NCI-H2196 (cell line): ENCODE measurements at regions not wholly inside any gene's neighbourhood (a gene's known extent, or its start where the extent isn't known, plus 50 kb on each side); places are given as distances from the start of the nearest gene placed in this dataset.

Experiments used
- DNase-seq: peaks from one replicate; lab custom pipeline; 2025; ENCODE audit not compliant: unreplicated experiment; lab: John Stamatoyannopoulos, UW

GRCh38 chrX:39458779-39459178 is 639.0 kb downstream of the BCOR start:
- no peak for DNase-seq

- DNase-seq, result no peak
These were observed 638.6 kb downstream of the BCOR start for GRCh38 chrX:39459204-39459603.

GRCh38 chrX:39459952-39460351 is 637.8 kb downstream of the BCOR start:
- peak; percentile 60 for DNase-seq

- DNase-seq, result no peak
These were observed 637.3 kb downstream of the BCOR start for GRCh38 chrX:39460499-39460898.

GRCh38 chrX:39462835-39463234 is 634.9 kb downstream of the BCOR start:
- no peak for DNase-seq

- no peak for DNase-seq
These were observed 633.5 kb downstream of the BCOR start for GRCh38 chrX:39464253-39464652.

GRCh38 chrX:39465467-39465866 is 632.3 kb downstream of the BCOR start:
- no peak for DNase-seq

GRCh38 chrX:39465906-39466305 is 631.9 kb downstream of the BCOR start:
- no peak for DNase-seq

GRCh38 chrX:39469126-39469525 is 628.6 kb downstream of the BCOR start:
- no peak for DNase-seq

GRCh38 chrX:39470588-39471407 is 627.0 kb downstream of the BCOR start:
- no peak for DNase-seq

- no peak for DNase-seq
These were observed 625.6 kb downstream of the BCOR start for GRCh38 chrX:39472161-39472560.

GRCh38 chrX:39473812-39474211 is 623.9 kb downstream of the BCOR start:
- no peak for DNase-seq

GRCh38 chrX:39475372-39475771 is 622.4 kb downstream of the BCOR start:
- DNase-seq, result peak; percentile 2

- DNase-seq, result no peak
These were observed 621.1 kb downstream of the BCOR start for GRCh38 chrX:39476604-39477021.

GRCh38 chrX:39477031-39477761 is 620.6 kb downstream of the BCOR start:
- DNase-seq, result no peak

GRCh38 chrX:39477762-39478120 is 620.0 kb downstream of the BCOR start:
- no peak for DNase-seq

- DNase-seq, result no peak
These were observed 617.9 kb downstream of the BCOR start for GRCh38 chrX:39479856-39480255.

GRCh38 chrX:39480963-39481362 is 616.8 kb downstream of the BCOR start:
- DNase-seq, result no peak

GRCh38 chrX:39481621-39482020 is 616.1 kb downstream of the BCOR start:
- no peak for DNase-seq

- DNase-seq, result no peak
These were observed 613.3 kb downstream of the BCOR start for GRCh38 chrX:39484159-39485068.

GRCh38 chrX:39487166-39487968 is 610.4 kb downstream of the BCOR start:
- DNase-seq, result no peak
